ENCODE measurements at regions not wholly inside any gene's neighbourhood (a gene's known extent, or its start where the extent isn't known, plus 50 kb on each side); places are given as distances from the start of the nearest gene placed in this dataset.
"Not testable (repeated sequence)": the region's sequence is repeated elsewhere in the genome, so short reads cannot be mapped to it uniquely, and the experiment has no call there.

DNA sequence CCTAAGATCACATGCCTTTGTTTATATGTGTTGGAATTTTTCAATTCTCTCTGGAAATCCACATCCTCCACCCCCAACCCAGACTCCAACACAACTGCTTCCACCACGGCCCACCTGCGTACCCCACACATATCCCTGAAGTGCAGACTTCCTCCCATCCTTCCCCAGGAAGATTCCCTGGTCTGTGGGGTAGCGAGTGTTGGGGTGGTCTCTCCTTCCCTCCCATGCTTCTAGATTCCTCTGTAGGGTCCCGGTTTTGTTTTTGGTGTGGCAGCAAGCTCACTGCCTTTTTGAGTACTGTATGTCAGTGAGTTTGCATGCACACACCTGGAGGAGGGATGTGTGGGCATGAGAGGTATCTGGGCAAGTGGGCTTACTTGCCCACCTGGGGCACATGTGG is 127.6 kb downstream of the MRPL14 start:
- no peak for DNase-seq (ENCODE audit: low spot score in 2 of 2)
- no peaks in the 10 kb centered on the region for H3K9me3 Mint-ChIP-seq

DNA sequence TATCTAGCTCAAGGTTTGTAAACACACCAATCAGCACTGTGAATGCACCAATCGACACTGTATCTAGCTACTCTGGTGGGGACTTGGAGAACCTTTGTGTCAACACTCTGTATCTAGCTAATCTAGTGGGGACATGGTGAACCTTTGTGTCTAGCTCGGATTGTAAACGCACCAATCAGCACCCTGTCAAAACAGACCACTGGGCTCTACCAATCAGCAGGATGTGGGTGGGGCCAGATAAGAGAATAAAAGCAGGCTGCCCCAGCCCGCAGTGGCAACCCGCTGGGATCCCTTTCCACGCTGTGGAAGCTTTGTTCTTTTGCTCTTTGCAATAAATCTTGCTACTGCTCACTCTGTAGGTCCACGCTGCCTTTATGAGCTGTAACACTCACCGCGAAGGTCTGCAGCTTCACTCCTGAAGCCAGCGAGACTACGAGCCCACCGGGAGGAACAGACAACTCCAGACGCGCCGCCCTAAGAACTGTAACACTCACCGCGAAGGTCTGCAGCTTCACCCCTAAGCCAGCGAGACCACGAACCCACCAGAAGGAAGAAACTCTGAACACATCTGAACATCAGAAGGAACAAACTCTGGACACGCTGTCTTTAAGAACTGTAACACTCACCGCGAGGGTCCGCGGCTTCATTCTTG is 128.5 kb downstream of the MRPL14 start:
- not testable (repeated sequence) for H3K36me3 Mint-ChIP-seq; DNase-seq (ENCODE audit: low spot score in 2 of 2); H3K9me3 Mint-ChIP-seq; ATAC-seq; H3K27ac Mint-ChIP-seq

More for the DNA sequence above, 127.6 kb downstream of the MRPL14 start:
- Mint-ChIP-seq H3K36me3 (no peaks in the 10 kb centered on the region), H3K27ac (no peak overlapping the region)
- ATAC-seq, result no peak

DNA sequence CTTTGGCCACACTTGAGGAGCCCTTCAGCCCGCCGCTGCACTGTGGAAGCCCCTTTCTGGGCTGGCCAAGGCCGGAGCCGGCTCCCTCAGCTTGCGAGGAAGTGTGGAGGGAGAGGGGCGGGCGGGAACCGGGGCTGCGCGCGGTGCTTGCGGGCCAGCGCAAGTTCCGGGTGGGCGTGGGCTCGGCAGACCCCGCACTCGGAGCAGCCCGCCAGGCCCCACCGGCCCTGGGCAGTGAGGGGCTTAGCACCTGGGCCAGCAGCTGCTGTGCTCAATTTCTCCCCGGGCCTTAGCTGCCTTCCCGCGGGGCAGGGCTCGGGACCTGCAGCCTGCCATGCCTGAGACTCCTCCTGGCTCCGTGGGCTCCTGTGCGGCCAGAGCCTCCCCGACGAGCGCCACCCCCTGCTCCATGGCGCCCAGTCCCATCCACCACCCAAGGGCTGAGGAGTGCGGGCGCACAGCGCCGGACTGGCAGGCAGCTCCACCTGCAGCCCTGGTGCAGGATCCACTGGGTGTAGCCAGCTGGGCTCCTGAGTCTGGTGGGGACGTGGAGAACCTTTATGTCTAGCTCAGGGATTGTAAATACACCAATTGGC is 129.2 kb downstream of the MRPL14 start:
- not testable (repeated sequence) for H3K36me3 Mint-ChIP-seq; H3K27ac Mint-ChIP-seq; H3K9me3 Mint-ChIP-seq; ATAC-seq; DNase-seq (ENCODE audit: low spot score in 2 of 2)

DNA sequence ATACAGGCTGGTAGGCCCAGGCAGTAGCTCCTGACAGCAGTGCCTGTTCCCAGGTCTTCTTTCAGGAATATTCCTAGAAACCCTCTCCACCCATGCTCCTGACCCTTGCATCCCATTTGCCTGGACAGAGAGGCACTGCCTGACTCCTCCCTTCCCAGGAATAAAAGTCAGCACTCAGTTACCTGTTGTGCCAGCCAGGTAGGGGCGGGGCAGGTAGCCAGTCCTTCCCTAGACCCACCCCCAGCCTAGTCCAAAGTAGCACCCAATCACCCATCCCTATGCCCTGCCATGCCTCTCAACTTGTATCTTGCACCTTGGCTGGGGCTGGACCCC is 129.9 kb downstream of the MRPL14 start:
- ATAC-seq (no peak), DNase-seq (ENCODE audit: low spot score in 2 of 2) (no peak)
- H3K36me3 Mint-ChIP-seq, result no peaks in the 10 kb centered on the region
- no peak overlapping the region for H3K27ac Mint-ChIP-seq
- H3K9me3 Mint-ChIP-seq, result no peaks in the 10 kb centered on the region

DNA sequence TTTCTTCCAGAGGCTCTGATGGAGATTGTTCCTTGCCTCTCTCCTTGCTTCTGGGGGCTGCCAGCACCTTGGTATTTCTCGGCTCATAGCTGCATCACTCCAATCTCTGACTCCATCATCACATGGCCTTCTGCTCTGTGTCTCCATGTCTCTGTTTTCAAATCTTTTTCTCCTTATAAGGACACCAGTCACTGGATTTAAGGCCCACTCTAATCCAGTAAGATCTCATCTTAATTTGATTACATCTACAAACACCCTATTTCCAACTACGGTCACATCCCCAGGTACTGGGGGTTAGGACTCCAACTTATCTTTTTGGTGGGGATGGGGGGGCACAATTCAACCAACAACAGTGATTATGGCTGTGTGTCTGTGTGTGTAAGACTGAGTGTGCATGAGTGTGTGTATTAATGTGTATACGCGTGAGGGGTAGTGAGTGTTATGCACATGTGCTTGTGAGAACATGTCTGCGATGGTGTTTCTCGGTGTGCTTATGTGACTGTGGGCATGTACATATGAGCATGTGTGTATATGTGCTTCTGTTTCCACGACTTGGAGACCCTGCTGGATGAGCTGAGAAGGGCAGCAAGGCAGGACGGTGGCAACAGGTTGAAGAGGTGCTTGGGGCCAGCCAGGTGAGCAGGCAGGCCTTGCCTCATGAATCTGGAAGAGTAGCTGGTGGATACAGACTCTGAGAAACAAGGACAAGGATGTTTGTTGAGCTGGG is 130.5 kb downstream of the MRPL14 start:
- no peaks in the 10 kb centered on the region for H3K36me3 Mint-ChIP-seq
- H3K27ac Mint-ChIP-seq, result no peak overlapping the region
- DNase-seq (ENCODE audit: low spot score in 2 of 2) (no peak), ATAC-seq (no peak)
- no peaks in the 10 kb centered on the region for H3K9me3 Mint-ChIP-seq

DNA sequence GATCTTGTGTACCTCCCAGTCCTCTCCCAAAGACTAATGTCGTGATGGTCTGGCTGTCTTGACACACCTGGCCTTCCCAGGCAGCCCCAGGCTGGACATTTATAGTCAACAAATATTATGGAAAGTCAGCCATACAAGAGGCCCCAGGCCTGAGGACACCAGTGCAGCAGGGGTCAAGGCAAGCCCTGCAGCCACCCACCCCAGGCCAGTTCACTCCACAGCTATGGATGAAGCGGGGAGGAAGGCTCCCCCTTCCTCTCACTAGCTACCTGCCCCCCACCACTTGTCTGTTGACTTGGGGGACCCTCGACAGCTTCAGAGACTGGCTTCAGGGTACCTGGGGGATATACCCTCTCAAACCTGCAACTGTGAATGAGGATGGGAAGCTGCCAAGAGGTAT is 132.1 kb downstream of the MRPL14 start:
- DNase-seq (ENCODE audit: low spot score in 2 of 2) (no peak), ATAC-seq (no peak)
- no peak overlapping the region for H3K27ac Mint-ChIP-seq
- H3K9me3 Mint-ChIP-seq, result no peaks in the 10 kb centered on the region
- H3K36me3 Mint-ChIP-seq, result no peaks in the 10 kb centered on the region

DNA sequence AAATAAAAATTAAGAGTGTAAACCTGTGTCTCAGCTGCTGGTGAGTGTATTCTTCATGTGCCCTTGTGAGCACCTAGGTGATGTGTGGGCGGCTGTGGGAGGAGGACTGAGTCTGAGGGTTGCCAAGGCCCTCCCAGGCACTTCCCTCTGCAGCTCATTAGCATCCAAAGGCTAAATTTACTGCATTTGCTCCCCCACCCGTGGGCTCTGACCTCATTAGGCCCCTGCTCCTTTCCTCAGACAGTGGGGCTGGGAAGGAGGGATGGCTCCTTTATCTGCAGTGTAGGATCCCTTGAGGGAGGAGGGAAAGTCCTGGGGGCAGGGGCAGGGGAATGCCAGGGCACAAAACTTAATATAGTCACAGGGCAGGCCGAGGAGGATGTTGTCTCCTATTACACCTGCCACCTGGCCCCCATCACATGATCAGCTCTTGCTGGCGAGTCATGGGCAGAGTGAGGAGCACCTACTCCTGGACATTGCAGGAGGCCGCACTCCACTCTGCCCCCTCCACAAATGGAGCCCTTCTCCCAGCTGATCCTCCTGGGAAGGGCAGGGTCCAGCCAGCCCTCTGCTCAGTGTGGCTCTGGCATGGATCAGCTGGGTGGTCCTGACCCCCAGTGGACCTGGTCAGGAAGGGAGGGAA is 133.2 kb downstream of the MRPL14 start:
- H3K36me3 Mint-ChIP-seq, result no peaks in the 10 kb centered on the region
- ATAC-seq (no peak), DNase-seq (ENCODE audit: low spot score in 2 of 2) (no peak)
- no peak overlapping the region for H3K27ac Mint-ChIP-seq
- no peaks in the 10 kb centered on the region for H3K9me3 Mint-ChIP-seq

DNA sequence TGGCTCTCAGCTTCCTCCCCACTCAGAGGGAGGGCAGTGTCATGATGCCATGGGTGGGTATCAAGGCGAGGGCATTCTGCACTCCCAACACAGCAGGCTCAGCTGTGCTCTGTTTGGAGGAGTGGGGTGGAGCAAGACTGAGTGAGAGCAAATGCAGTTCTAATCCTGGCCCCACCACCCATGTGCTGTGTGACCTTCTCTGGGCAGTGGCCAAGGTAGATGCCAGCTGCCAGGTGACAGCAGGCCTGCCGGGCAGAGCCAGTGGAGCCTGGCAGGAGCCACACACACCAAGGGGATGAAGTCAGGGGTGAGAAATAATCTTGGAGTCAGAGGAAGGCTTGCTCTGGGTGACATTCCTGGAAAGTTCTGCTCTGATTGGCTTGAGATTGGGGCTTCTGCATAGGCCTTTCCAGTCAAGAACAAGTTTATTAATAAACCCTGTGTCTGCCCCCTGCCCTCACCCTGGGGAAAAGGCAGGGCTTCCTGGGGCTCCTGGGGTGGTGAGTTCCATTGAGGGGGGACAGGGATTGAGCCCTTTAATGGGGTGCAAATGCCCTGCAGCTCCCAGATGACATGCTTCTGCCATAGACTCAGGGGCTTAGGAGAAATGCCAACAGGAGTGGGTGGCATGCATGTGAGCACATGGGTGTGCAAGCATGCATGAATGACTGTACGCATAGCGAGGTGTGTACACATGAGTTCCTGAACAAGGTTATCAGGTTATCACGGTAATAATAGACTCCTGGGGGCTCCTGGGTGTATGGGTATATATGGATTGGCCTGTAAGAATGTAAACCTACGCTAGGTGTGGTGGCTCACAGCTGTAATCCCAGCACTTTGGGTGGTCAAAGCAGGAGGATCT is 134.2 kb downstream of the MRPL14 start:
- Mint-ChIP-seq H3K36me3 (no peaks in the 10 kb centered on the region), H3K9me3 (no peaks in the 10 kb centered on the region), H3K27ac (peak overlapping the region in 1 of 2 donors; percentile 30)
- no peak for DNase-seq (ENCODE audit: low spot score in 2 of 2)
- peak in 1 of 2 donors; percentile 3 for ATAC-seq

DNA sequence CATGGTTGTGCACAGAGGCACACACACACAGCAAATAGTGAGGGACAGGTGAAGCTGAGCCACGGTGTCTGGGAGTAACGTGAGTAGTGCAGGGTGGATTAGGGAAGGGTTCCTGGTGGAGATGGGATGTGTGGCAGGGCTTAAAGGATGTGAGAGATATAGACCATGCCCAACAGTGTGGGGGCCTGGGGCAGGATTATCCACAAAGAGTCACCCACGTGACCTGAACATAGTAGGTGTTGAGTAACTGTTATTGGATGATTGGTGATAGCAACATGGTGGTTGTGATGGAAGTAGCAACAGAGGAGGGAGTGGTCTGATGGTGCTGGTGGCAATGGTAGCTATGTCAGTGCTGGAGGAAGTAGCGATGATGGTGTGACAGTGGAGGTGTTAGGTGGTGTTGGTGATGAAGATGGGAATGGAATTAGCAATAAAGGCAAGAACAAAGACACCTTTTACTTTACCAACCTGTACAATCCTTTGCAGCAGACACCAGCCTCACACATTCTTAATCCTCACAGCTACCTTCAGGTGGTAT is 135.1 kb downstream of the MRPL14 start:
- peak in 1 of 2 donors; percentile 28 for ATAC-seq
- H3K27ac Mint-ChIP-seq, result no peak overlapping the region
- no peaks in the 10 kb centered on the region for H3K36me3 Mint-ChIP-seq
- DNase-seq (ENCODE audit: low spot score in 2 of 2), result no peak
- no peaks in the 10 kb centered on the region for H3K9me3 Mint-ChIP-seq

DNA sequence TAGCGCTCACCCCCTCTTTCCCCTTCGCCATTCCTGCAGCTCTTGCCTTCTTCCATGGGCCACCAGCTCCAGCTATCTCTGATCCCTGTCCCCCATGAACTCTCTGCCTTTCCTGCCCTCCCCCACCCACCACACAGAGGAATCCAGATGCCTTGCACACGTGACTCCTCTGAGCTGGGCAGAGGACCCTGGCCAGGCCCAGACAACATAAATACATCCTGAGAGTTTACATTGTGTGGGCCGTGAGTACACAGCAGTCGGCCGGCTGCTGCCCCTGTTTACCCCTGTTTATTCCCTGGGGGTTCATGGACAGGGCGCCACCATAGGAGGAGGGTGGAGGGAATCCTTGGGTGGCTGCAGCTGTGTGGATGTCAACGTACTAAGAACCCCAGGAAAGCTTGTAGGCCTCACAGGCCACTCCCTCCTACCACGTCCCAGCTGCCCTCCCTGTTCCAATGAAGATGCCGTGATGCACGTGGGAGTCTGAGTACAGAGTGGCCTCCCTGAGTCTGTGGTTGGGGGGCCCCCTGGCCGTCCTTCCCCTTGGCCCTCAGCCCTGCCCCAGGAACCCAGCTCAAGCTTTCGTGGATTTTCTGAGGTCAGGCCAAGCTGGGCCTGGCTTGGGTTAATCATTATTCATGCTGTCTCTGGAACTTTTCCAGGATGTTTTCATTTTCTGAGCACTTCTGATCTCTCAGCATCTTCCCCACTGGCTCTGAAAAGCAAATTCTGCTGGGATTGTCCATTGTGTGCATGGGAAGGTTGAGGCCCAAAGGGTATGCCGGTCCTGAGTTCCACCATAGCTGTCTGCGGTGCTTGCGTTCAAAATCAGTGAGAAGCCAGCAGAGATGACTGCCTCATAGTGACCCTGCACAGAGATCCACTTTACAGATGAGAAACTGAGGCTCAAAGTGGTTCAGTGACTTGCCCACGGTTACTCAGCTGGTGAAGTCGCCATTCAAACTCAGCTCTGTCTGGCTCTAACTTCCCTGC is 136.3 kb downstream of the MRPL14 start:
- no peaks in the 10 kb centered on the region for H3K36me3 Mint-ChIP-seq
- H3K27ac Mint-ChIP-seq, result no peak overlapping the region
- ATAC-seq (no peak), DNase-seq (ENCODE audit: low spot score in 2 of 2) (no peak)
- H3K9me3 Mint-ChIP-seq, result no peaks in the 10 kb centered on the region

DNA sequence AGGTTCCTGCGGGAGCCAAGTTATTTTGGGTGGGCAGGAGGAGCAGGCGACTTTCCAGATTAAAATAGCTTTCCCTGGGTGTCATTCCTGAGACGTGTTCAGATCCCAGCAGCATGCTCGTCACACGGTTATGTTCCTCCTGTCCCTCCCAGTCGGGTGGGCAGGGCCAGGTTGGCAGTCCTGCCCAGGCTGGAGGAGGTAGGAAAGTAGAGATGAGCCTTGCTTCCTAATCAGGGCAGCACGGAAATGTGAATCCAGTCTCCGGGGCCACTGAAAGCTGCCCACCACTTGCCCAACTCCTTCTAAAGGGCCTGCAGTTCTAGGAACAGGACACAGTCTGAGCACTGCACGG is 137.0 kb downstream of the MRPL14 start:
- Mint-ChIP-seq H3K27ac (no peak overlapping the region), H3K36me3 (no peaks in the 10 kb centered on the region), H3K9me3 (no peaks in the 10 kb centered on the region)
- DNase-seq (ENCODE audit: low spot score in 2 of 2) (no peak), ATAC-seq (no peak)

DNA sequence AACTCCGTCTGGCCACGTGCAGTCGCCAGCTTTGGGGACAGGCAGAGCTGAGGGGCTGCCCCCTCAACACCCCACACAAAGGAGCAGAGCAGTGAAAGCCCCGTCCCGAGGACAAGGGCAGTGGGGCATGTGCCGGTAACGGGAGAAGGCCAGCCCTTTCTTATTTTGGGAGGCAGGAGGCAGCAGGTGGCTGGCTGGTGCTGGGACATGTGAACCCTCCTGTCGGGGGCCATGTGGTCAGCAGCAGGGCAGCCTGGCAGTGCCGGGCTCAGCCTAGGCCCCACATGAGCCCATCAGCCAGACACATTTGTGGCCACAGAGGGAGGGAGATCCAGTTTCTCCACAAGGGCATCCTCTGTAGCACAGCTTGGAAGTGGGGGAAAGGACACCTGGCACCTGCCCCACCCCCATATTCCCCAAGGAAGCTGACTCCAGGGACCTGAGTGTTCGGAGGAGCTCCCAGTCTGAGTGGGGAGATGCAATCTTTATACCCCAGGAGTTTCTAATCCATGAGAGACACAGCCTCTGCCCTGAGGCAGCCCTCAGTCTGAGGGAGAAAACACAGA is 137.6 kb downstream of the MRPL14 start:
- DNase-seq (ENCODE audit: low spot score in 2 of 2) (no peak), ATAC-seq (no peak)
- no peaks in the 10 kb centered on the region for H3K36me3 Mint-ChIP-seq
- no peaks in the 10 kb centered on the region for H3K9me3 Mint-ChIP-seq
- peak overlapping the region in 1 of 2 donors; percentile 37 for H3K27ac Mint-ChIP-seq

DNA sequence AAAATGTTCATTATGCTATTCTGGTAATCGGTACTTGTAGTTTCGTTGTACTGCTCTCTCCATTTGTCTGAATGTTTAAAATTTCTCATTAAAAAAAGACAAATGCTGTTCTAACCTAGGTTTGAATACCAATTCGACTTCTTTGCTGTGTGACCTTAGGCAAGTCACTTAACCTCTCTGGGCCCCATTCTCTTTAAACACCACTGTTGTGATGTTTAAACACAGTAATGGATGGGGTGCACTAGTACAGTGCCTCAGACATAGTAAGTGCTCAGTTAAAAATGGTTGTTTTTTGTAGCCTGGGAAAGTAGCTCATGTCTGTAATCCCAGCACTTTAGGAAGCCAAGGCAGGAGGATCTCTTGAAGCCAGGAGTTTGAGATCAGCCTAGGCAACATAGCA is 138.5 kb downstream of the MRPL14 start:
- ATAC-seq (no peak), DNase-seq (ENCODE audit: low spot score in 2 of 2) (no peak)
- Mint-ChIP-seq H3K36me3 (no peaks in the 10 kb centered on the region), H3K27ac (no peak overlapping the region), H3K9me3 (no peaks in the 10 kb centered on the region)

DNA sequence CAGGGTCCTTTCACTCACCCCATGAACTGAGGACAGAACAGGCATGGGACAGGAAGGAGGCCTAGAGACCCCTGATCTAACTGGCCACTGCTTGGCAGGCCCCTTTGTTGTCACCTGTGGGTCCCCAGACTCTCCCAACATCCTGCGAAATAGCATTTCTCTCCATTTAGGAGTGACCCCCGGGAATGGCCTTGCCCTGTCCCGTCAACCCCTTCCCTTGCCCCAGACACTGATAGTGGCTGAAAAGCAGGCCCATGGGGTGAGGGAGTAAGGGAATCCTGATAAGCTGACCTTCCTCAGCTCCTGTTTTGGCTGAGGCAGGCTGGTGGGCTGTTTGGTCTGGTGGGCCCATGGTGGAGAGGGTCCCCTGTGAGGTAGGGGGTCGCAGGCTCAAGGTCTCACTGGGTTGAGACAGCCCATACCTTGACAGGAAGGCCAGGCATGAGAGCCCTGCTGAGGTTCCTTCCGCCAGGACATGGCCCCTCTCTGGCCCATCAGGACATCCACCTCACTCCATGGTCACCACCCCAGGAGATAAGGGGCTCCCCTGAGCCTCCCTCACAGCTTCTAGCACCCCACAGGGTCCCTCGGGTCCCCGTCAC is 139.3 kb downstream of the MRPL14 start:
- no peak for DNase-seq (ENCODE audit: low spot score in 2 of 2)
- no peaks in the 10 kb centered on the region for H3K36me3 Mint-ChIP-seq
- no peak for ATAC-seq
- H3K27ac Mint-ChIP-seq, result no peak overlapping the region
- no peaks in the 10 kb centered on the region for H3K9me3 Mint-ChIP-seq
